Endothelial cell of umbilical vein (primary cell): ENCODE measurements at regions not wholly inside any gene's neighbourhood (a gene's known extent, or its start where the extent isn't known, plus 50 kb on each side); places are given as distances from the start of the nearest gene placed in this dataset.

Experiments used
- CTCF ChIP-seq, 2 donors: IDR thresholded peaks; 1 replicate in 1 of 2; 2 replicates in 1 of 2; pipeline ENCODE4 v1.5.1; 2011; ENCODE audit warnings: low read length in 2 of 2, mild to moderate bottlenecking in 2 of 2, moderate library complexity in 2 of 2, control low read depth in 1 of 2, inconsistent platforms in 1 of 2, low read depth in 1 of 2; ENCODE audit not compliant: insufficient read depth in 1 of 2; ENCODE audit errors: extremely low read depth in 1 of 2
- EZH2 ChIP-seq: IDR thresholded peaks from 2 replicates; pipeline ENCODE4 v1.6.1; 2012; ENCODE audit warnings: borderline replicate concordance, low read depth, mild to moderate bottlenecking, moderate library complexity, low read length, inconsistent platforms; ENCODE audit not compliant: severe bottlenecking
- FOS ChIP-seq: IDR thresholded peaks from 2 replicates; pipeline ENCODE4 v1.6.1; 2011; ENCODE audit warnings: mild to moderate bottlenecking, low read length, moderate library complexity, borderline replicate concordance; ENCODE audit not compliant: insufficient read depth
- GATA2 ChIP-seq: IDR thresholded peaks from 2 replicates; pipeline ENCODE4 v1.7.0; 2011; ENCODE audit warnings: low read depth, mild to moderate bottlenecking, moderate library complexity, mixed read lengths, low read length; ENCODE audit not compliant: insufficient read length, insufficient read depth
- JUN ChIP-seq: IDR thresholded peaks from 2 replicates; pipeline ENCODE4 v1.6.1; 2011; ENCODE audit warnings: borderline replicate concordance, low read depth; ENCODE audit not compliant: insufficient read length, insufficient read depth
- MAX ChIP-seq: IDR thresholded peaks from 2 replicates; pipeline ENCODE4 v1.6.1; 2011; ENCODE audit not compliant: insufficient read depth, insufficient read length
- MYC ChIP-seq: IDR thresholded peaks from one replicate; pipeline ENCODE4 v1.6.1; 2011; ENCODE audit warnings: mild to moderate bottlenecking, low read depth, low read length
- POLR2A ChIP-seq: IDR thresholded peaks from 2 replicates; pipeline ENCODE4 v1.6.1; 2012; ENCODE audit warnings: low read depth, mild to moderate bottlenecking, control low read depth, low read length
- POLR2AphosphoS5 ChIP-seq: IDR thresholded peaks from 2 replicates; pipeline ENCODE4 v1.6.1; 2012; ENCODE audit warnings: low read depth, mild to moderate bottlenecking, control low read depth, low read length, moderate library complexity; ENCODE audit not compliant: insufficient read depth

DNA sequence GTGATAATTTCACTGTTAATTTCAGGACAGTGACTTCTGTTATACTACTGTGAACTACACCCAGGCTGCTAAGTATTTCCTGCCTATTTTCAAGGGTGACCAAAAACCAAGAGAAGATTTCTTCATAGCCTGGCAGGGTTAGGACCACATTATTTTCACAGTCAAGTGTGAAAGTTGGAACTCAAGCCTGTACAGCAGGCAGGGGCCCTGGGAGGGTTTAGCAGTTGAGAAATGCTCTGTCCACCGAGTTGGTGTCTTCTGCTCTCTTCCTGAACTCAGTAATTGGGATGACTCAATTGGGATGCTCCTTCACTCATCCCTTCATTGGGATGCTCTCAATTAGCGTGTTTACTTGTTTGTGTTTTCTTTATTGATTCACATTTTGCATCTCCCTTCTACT is 347.3 kb upstream of the CDH11 start:
- TF ChIP-seq POLR2A (no peak), CTCF (IDR thresholded peaks at IDR 0.05; ENCODE audit: extremely low read depth in 1 of 2, insufficient read depth in 1 of 2, low read depth in 1 of 2, low read length in 2 of 2) (no peak), JUN (no peak), MYC (no peak), POLR2AphosphoS5 (no peak), GATA2 (no peak), MAX (no peak), EZH2 (no peak), FOS (no peak)
